Lung (tissue), 11 donors: ENCODE measurements at regions not wholly inside any gene's neighbourhood (a gene's known extent, or its start where the extent isn't known, plus 50 kb on each side); places are given as distances from the start of the nearest gene placed in this dataset.

Experiments
- ATAC-seq: fragments of 200-7000 bp; cut with Tn5 transposase; one replicate; pipeline ENCODE4 v1.9.1; 2020; ENCODE audit warnings: moderate number of reproducible peaks; ENCODE audit not compliant: insufficient read depth, low FRiP score
- DNase-seq, 3 donors: peaks; one replicate each; pipeline ENCODE4 v3.0.0-alpha.2; 2013 to 2017
- H3K27ac ChIP-seq, 2 donors: one replicate each; pipeline ENCODE4 v1.5.1; 2013; ENCODE audit warnings: mild to moderate bottlenecking in 2 of 2, moderate library complexity in 2 of 2, control low read depth in 1 of 2, inconsistent platforms in 1 of 2, low read depth in 1 of 2, low read length in 1 of 2
- H3K27me3 ChIP-seq, 3 donors: one replicate each; pipeline ENCODE4 v1.5.1; 2013; ENCODE audit warnings: low read length in 2 of 3; ENCODE audit not compliant: control insufficient read depth in 3 of 3, insufficient read depth in 3 of 3
- H3K36me3 ChIP-seq, 4 donors: one replicate each; pipeline ENCODE4 v1.5.1; 2013; ENCODE audit warnings: low read length in 4 of 4, mild to moderate bottlenecking in 1 of 4, moderate library complexity in 1 of 4; ENCODE audit not compliant: control insufficient read depth in 4 of 4, insufficient read depth in 4 of 4
- H3K4me1 ChIP-seq, 5 donors: one replicate each; pipeline ENCODE4 v1.5.1; 2013; ENCODE audit warnings: low read length in 5 of 5, mild to moderate bottlenecking in 2 of 5, moderate library complexity in 1 of 5; ENCODE audit not compliant: control insufficient read depth in 5 of 5, insufficient read depth in 5 of 5
- H3K4me3 ChIP-seq: one replicate; pipeline ENCODE4 v1.5.1; 2013; ENCODE audit warnings: mild to moderate bottlenecking, control low read depth, moderate library complexity
- H3K9ac ChIP-seq, 2 donors: one replicate each; pipeline ENCODE4 v1.5.1; 2013; ENCODE audit warnings: low read length in 2 of 2, control low read depth in 1 of 2; ENCODE audit not compliant: insufficient read depth in 1 of 2
- H3K9me3 ChIP-seq, 4 donors: one replicate each; pipeline ENCODE4 v1.5.1; 2013; ENCODE audit warnings: low read length in 3 of 4, mild to moderate bottlenecking in 1 of 4, moderate library complexity in 1 of 4; ENCODE audit not compliant: control insufficient read depth in 4 of 4, insufficient read depth in 3 of 4
- WGBS, 2 donors: extraction: QIAGEN DNeasy Blood & Tissue Kit; methylation state at CpG; one replicate each; pipeline ENCODE4 v1.1.7; 2013; 5-methylcytosine and 5-hydroxymethylcytosine counted together
- TF ChIP-seq, protein P1 (sequence below): IDR thresholded peaks from 2 replicates; pipeline ENCODE4 v1.5.1; 2012; ENCODE audit warnings: mild to moderate bottlenecking; ENCODE audit errors: control extremely low read depth, extremely low read depth
- donor health status: control.
- donor health status: control.
- donor health status: Bipolar disorder and iron deficiency.
- donor health status: healthy.
- donor health status: DM: yes; HTN: yes; CAD: no.

DNA sequence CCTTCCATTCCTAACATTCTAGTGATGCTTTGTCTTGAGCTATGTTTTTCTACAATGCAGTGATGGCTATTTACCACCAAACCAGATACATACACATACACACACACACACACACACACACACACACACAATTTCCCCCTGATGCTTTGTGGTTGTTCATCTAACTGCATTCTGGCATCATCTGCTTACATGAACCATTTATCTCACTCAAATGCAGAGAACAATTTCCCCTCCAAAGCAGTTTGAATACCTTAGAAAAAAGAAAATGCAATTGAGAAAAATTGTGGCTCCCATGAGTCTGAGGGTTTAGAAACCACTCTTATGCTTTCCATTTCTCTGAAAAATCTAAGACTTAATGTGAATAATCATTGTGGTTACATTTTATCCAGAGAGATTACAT lies 1024.8 kb downstream of the TLE4 start:
- H3K4me1 ChIP-seq = no peaks in the 10 kb centered on the region
- TF ChIP-seq, protein P1, sequence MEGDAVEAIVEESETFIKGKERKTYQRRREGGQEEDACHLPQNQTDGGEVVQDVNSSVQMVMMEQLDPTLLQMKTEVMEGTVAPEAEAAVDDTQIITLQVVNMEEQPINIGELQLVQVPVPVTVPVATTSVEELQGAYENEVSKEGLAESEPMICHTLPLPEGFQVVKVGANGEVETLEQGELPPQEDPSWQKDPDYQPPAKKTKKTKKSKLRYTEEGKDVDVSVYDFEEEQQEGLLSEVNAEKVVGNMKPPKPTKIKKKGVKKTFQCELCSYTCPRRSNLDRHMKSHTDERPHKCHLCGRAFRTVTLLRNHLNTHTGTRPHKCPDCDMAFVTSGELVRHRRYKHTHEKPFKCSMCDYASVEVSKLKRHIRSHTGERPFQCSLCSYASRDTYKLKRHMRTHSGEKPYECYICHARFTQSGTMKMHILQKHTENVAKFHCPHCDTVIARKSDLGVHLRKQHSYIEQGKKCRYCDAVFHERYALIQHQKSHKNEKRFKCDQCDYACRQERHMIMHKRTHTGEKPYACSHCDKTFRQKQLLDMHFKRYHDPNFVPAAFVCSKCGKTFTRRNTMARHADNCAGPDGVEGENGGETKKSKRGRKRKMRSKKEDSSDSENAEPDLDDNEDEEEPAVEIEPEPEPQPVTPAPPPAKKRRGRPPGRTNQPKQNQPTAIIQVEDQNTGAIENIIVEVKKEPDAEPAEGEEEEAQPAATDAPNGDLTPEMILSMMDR = no peak

DNA sequence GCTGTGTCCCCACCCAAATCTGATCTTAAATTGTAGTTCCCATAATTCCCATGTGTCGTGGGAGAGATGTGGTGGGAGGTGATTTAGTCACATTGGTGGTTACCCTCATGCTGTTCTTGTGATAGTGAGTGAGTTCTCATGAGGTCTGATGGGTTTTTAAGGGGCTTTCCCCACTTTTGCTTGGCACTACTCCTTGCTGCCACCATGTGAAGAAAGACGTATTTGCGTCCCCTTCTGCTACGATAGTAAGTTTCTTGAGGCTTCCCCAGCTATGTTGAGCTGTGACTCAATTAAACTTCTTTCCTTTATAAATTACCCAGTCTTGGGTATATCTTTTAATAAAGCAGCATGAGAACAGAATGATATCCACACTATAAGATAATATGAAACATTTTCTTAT lies 1023.4 kb downstream of the TLE4 start:
- H3K4me1 ChIP-seq = no peaks in the 10 kb centered on the region
- no peak overlapping the region for H3K4me3 ChIP-seq
- 89 to 93% methylated on average over 4 of the region's 4 CpGs for WGBS, 2 donors
- H3K27ac ChIP-seq = no peak overlapping the region
- no peaks in the 10 kb centered on the region for H3K36me3 ChIP-seq
- no peaks in the 10 kb centered on the region for H3K27me3 ChIP-seq
- H3K9ac ChIP-seq = no peak overlapping the region
- ATAC-seq (no peak), DNase-seq (no peak)
- H3K9me3 ChIP-seq = no peaks in the 10 kb centered on the region
- TF ChIP-seq, protein P1 = no peak

More for the DNA sequence above, 1024.8 kb downstream of the TLE4 start:
- DNase-seq (no peak), ATAC-seq (no peak)
- Histone ChIP-seq H3K4me3 (no peak overlapping the region), H3K9me3 (no peaks in the 10 kb centered on the region), H3K36me3 (no peaks in the 10 kb centered on the region), H3K27me3 (no peaks in the 10 kb centered on the region), H3K9ac (no peak overlapping the region), H3K27ac (no peak overlapping the region)

DNA sequence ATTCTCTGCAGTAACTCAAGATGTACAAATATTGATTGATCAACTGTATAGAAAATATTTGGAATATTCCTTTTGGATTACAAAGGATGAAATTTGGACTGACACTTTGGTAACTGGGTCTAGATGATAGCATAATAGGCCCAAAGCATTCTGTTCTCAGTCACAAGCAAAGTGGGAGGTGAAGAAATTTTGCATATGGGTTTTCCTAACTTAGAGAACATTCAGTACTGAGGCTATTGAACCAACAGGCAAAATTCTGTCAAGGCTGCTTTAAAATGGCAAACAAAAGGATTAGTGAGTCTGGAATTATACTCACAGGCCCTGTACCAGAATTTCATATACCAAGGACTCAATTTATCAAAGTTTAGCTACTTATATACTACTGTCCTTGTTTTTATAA lies 1020.6 kb downstream of the TLE4 start:
- DNase-seq = no peak
- H3K4me3 ChIP-seq = no peak overlapping the region
- H3K4me1 ChIP-seq = no peaks in the 10 kb centered on the region
- no peak for ATAC-seq
- TF ChIP-seq, protein P1 = no peak
- no peak overlapping the region for H3K27ac ChIP-seq
- H3K27me3 ChIP-seq = no peaks in the 10 kb centered on the region
- no peaks in the 10 kb centered on the region for H3K9me3 ChIP-seq
- H3K9ac ChIP-seq = no peak overlapping the region
- H3K36me3 ChIP-seq = no peaks in the 10 kb centered on the region

DNA sequence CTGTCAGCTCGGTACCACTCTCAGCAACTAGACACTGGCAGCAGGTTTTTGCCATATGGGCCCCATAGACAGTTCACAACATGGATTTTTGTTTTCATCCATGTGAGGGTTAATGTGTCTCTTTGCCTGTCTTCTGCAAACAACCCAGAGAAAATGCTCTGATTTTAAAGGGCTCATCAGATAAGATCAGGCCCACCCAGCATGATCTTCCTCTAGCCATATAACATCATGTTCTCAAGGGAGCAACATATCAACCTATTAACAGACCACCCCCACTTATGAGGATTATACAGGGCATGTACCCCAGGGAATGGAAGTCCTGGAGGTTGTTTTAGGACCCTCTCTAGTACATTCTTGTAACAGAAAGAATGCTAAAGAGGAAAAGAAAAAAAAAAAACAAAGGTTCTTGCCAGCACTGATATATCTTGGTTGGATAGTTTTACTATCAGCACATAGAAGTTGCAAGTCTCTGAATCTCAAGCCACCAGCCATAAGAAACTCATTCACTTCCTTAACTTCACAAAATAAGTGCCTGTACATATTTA lies 1015.1 kb downstream of the TLE4 start:
- no peaks in the 10 kb centered on the region for H3K9me3 ChIP-seq
- H3K4me3 ChIP-seq = no peak overlapping the region
- DNase-seq (no peak), ATAC-seq (no peak)
- no peaks in the 10 kb centered on the region for H3K4me1 ChIP-seq
- H3K36me3 ChIP-seq = no peaks in the 10 kb centered on the region
- no peak overlapping the region for H3K27ac ChIP-seq
- no peak overlapping the region for H3K9ac ChIP-seq
- TF ChIP-seq, protein P1 = no peak
- no peaks in the 10 kb centered on the region for H3K27me3 ChIP-seq
- 45 to 90% methylated on average over 1 of the region's 1 CpG for WGBS, 2 donors
